ENCODE measurements at regions not wholly inside any gene's neighbourhood (a gene's known extent, or its start where the extent isn't known, plus 50 kb on each side); places are given as distances from the start of the nearest gene placed in this dataset.

DNA sequence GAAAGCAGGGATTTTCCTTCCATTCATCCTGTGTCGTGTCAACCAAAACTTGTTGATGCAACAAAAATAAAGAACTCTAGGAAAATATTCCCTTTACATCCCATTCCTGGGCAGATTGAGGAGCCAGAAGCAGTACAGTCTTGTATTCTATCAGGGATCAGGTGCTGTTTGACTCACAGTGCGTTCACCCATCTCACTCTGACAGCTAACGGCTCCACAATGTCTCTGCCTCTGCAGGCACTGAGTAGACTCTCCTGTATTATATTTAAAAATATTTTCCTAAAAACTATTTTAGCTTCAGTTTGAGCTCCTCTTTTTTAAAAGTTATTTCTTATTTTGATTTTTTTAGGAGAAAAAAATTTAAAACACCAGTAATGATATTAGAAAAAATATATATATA lies 600.6 kb upstream of the SALL3 start:
- DNase-seq (ENCODE audit: low read depth in 2 of 3, low spot score in 2 of 3): no peak

DNA sequence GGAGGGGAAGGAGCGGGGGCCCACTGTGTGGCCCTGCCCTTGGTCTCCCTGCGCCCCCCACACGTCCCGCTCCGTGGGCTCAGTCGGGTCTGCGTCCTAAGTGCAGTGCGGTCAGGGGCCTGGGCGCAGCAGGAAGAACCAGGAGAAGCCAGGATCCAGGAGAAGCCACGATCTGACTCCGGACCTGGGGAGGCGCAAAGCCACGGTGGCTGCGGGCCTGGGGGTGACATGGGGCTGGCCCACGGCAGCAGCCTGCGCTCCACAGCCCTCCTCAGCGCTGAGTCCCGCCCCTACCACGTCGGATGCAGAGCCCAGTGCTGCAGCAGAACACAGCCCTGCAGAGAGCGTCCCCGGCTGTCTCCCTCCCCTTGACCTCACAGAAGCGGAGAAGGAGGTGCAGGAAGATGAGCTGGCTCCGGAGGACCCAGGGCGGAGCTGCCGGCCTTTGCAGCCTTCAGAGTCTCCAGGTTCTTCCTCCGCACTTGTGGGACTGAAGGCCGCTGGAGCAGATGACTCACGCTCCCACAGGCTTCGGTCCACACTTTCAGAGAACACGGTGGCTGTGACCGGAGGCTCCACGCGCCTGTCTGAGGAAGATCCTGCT lies 589.2 kb upstream of the SALL3 start:
- no peak for DNase-seq (ENCODE audit: low read depth in 2 of 3, low spot score in 2 of 3)

DNA sequence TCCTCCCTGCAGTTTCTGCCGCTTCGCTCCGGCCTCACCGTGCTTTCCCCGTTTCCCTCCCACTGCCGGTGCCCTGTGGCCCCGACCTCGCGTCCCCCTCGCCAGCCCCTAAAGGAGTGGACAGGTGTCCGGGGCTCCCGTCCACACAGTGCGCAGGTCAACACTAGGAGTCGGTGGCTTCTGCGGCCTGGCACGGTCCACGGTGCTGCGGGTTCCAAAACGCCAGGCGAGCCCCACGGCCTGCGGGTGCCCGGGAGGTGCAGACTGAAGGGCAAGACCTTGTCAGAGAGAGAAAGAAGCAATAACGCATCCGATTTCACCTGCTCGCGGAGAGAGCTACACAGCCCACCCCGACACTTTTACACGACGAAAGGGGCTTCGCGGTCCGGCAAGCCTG lies 588.7 kb upstream of the SALL3 start:
- DNase-seq (ENCODE audit: low read depth in 2 of 3, low spot score in 2 of 3): no peak

DNA sequence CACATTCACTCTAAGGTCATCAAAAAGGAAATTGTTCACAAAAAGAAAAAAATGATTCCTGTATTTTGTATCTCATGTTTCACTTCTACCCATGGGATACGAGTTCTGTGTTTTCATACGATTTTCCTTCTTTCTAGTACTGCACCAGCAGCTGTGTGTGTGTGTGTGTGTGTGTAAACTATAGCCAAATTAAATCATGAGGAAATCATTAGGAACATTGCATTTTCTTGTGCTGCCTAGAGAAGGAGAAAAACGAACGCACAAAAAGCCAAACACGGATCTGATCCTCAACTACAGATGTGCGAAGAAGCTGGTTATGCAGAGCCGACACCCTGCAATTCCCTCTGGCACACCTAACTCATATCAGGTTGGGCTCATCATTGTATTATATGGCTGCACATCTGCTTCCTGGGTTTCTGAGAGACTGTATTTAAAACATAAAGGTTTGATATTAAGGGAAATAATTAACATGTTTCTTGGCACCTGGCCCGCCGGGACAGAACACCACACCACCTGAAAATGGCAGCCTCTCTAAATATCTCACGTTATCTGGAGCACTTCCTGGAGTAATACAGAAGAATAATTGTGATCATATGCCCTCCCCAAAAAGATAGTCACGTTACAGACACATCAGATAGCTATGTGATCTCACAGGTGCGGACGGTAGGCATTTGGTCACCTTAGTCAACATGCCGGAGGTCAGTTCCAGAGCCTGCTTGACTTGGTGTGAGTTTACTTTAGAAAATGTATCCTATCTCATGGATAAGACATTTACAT lies 586.3 kb upstream of the SALL3 start:
- no peak for DNase-seq (ENCODE audit: low read depth in 2 of 3, low spot score in 2 of 3)

DNA sequence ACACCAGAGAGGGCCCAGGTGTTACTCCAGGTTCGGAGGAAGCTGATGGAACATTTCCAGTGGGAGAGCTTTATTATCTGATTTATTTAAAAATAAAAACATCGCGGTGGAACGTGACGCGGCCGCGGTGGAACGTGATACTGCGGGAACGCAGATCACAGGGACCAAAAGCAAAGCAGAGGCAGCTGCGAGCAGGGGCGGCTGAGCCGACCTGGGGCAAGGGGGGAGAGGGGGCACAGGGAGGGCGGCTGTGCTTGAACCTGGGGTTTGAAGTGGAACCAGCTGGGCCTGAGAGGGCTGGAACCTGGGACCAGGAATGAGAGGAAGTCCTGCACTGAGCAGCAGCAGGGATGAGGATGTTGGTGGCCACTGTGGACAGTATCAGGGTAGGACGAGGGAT lies 583.5 kb upstream of the SALL3 start:
- DNase-seq (ENCODE audit: low read depth in 2 of 3, low spot score in 2 of 3): no peak

DNA sequence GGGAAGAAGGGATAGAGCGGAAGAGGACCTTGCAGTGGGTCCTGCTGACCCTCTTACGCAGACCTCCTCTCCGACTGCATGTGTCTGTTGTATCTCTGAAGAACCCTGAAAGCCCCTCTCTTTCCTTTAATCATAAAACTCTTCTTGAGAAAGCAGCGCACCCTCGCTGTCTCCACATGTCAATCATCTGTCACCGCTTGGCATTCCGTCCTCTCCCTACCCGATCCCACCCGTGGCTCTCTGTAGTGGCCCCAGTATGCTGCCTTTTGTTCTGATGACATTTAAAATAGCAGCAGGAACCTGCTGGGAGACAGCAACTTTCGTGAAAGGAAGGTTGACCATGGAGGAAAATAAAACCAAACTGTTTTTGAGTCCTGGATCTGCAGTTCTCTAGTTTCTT lies 582.9 kb upstream of the SALL3 start:
- DNase-seq (ENCODE audit: low read depth in 2 of 3, low spot score in 2 of 3): no peak

DNA sequence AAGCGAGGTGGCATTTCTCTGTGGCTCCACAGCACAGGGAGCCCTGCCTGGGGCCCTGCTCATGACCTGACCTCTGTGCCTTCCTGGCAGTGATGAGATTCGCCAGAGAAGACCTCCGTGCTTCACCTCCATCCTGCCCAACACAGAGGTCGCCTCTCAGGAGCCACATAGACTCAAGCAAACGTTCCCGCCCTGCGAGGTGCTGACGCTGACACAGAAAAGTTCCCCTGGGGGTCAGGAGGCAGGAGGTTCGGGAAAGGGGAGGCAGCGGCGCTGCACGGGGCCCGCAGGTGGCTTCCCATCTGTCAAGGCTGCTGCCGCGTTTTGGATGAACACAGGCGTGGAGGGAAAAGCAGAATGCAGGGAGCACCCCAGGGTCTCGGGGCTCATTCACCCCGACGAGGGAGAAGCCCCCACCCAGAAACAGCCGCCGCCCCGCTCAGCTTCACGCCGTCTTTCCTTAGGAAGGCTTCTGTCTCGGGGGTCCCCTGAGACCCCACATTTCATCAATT lies 579.6 kb upstream of the SALL3 start:
- no peak for DNase-seq (ENCODE audit: low read depth in 2 of 3, low spot score in 2 of 3)

DNA sequence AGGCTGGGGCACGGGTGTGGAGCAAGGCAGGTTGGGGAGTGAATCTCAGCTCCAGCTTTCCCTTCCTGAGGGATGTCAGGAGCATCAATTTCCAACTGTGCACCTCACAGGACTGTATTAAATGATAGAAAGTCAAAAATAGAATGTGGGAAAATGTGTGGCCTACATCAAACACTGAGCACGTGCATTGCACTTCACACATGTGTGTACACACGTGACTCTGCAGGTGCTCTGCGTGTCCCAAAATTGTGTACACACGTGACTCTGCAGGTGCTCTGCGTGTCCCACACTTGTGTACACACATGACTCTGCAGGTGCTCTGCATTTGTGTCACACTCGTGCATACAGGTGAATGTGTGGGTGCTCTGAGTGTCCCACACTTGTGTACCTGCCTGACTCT lies 577.2 kb upstream of the SALL3 start:
- no peak for DNase-seq (ENCODE audit: low read depth in 2 of 3, low spot score in 2 of 3)

DNA sequence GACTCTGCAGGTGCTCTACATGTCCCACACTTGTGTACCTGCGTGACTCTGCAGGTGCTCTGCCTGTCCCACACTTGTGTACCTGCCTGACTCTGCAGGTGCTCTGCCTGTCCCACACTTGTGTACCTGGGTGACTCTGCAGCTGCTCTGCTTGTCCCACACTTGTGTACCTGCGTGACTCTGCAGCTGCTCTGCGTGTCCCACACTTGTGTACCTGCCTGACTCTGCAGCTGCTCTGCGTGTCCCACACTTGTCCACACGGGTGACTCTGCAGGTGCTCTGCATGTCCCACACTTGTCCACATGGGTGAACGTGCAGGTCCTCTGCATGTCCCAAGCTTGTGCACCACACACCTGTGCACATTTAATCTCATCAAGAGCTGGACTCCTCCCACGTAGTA lies 576.7 kb upstream of the SALL3 start:
- DNase-seq (ENCODE audit: low read depth in 2 of 3, low spot score in 2 of 3): no peak

DNA sequence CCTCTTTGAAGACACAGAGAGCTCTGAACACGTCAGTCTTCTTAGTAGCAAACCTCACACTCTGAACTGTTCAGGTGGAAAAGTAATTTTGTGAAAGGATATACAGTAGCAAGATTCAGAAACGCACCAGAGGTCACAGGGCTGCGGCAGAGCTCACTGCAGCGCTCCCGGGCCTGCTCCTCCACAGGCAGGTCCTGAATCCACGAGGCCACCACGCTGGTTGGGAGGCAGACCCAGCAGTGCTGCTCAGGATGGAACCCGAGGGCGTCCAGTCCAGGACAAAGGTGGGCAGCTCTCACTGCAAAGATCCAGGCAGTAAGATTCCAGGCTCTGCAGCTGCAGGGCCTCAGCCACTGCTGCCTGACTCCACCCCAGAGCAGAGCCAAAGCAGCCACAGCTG lies 576.2 kb upstream of the SALL3 start:
- no peak for DNase-seq (ENCODE audit: low read depth in 2 of 3, low spot score in 2 of 3)

DNA sequence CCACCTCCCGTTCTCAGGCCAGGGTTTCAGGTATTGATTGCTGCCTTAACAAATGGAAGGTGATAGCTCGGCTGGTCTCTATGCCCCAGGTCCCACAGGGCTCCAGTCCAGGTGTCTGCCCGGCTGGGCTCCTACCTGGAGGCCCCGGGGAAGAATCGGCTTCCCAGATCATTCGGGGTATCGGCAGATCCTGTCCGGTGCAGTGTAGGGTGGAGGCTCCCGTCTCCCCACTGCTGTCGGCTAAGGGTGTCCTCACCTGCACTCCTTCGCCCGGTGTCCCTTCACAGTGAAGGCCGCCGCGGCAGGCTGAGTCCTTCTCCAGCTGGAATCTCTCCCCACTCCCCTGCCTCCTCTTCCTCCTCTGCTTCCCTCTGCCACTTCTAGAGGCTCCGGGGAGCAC lies 573.9 kb upstream of the SALL3 start:
- DNase-seq (ENCODE audit: low read depth in 2 of 3, low spot score in 2 of 3): no peak

DNA sequence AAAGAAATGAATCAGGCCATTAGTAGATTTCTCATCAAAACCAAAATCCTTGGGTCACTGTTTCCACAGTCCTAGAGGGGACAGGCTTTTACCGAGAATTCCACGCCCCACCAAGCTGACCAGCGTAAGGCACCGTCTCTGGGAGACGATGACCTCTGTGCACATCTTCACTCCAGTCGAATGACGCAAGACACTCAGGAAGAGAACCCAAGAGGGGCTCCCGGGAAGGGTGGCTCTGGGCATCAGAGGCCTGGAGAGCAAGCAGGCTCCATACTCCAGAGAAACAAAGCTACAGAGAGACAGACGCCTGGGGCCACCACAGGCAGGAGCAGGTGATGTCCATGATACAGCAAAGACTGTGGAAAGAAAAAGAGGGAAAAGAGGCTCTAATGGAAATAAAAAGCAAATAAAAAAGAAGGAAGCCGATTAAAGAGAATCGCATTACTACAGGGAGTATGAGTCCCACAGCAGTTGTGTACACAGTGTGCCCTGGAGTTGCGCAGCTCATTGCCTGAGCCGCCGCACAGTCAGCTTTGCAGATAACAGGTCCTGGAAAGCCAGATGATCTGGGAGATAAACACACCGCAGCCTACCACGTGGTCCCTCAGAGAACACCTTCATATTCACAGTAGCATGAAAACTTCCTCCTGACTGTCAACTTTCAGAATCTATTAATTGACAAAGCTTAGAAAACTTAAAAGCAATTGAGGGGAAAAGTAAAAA lies 572.7 kb upstream of the SALL3 start:
- DNase-seq (ENCODE audit: low read depth in 2 of 3, low spot score in 2 of 3): peak in 2 of 3 donors; percentile 20 to 65

DNA sequence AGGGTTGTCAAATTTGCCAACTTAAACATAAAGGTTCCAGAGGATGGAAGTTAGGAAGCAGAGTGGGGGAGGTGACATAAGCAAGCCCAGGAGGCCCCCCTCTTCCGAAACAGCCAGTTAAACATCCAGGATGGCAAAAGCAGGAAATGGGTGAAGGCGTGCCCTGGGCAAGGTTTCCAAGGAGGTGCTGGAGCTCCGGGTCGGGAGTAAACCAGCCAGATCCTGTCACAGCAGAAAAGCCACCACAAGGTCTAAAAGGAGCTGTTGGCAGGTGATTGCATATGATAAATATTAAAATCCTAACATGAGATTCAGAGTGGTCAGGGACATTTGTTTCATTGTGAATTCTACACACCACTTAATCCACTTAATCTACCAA lies 572.2 kb upstream of the SALL3 start:
- no peak for DNase-seq (ENCODE audit: low read depth in 2 of 3, low spot score in 2 of 3)

DNA sequence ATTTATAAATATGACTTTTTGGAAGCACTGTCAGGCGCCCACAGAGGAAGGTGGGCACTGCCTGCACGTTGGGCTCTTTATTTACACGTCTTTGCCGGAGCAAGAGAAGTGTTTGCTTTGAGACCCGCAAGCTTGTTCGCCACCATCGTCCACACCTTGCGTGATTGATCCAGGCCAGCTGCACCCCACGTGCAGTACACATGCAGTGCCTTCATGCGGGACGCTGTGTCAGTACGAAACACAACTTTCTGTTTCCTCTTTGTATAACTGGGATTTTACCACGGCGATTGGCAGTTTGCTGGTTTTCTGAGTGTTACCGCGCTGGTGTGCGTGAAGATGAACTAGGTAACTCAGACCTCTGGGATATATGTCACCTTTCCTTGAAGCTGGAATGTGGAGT lies 571.0 kb upstream of the SALL3 start:
- DNase-seq (ENCODE audit: low read depth in 2 of 3, low spot score in 2 of 3): no peak

DNA sequence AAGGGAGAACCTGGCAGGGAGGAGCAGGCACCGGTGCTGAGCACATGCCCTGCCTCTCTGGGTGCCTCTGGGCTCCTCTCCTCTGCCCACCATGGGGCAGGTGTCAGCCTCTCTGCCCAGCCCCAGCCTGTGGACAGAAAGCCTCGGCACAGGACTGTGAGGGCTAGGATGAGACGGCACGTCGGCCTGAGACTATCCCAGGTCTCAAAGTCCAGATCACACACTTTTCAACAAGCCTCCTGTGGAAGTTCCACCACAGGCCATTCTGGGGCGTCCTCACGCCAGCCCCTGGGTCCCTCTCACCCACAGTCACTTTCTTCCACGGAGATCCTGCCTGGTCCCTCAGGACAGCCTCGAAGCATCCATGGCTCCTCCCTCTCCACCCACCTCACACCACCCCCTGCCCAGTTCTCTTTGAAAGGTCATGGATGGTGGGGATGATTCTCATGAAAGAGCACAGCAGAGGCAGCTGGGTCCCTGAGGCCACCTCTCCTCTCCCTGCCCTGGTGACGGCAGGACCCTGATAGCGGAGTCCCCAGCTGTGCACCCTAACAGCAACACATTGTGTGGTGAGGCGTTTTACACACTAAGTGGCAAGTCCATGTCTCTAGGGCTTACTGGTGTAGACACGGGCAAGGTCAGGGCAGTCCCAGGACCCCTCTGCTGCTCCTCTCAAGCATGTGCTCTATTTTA lies 569.4 kb upstream of the SALL3 start:
- DNase-seq (ENCODE audit: low read depth in 2 of 3, low spot score in 2 of 3): no peak

DNA sequence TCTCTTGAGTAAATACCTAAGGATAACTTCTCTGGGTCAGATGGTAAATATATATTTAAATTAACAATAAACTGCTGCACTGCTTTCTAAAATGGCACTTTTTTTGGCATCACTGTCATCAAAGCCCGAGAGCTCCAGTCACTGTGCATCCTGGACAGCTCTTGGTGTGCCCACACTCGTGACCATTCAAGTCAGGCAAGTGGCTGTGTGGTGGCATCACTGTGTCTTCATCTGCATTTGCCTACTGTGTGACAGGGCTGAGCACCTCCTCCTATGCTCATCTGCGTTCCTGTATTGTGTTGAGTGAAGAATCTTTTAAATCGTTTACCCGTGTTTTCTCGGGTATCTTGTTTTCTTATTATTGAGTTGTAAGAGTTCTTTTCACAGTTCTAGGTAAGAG lies 568.1 kb upstream of the SALL3 start:
- no peak for DNase-seq (ENCODE audit: low read depth in 2 of 3, low spot score in 2 of 3)

DNA sequence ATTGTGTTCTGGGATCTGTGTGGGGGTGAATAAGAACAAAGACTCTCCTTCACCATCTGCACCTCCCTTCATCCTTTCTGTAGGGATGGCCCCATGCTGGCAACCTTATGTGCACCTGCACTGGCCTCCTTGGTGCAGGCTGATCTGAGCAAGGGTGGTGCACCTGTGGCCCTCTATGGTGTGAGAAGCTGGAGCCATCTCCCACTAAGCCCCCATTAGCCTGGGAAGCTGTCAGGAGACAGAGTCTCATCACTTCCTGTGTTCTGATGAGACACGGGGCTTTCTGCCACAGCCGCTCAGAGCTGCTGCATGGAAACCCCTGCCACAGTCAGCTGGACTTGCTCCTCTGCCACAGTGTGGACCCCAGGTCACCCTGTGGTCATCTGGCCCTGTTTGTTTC lies 565.3 kb upstream of the SALL3 start:
- DNase-seq (ENCODE audit: low read depth in 2 of 3, low spot score in 2 of 3): no peak

DNA sequence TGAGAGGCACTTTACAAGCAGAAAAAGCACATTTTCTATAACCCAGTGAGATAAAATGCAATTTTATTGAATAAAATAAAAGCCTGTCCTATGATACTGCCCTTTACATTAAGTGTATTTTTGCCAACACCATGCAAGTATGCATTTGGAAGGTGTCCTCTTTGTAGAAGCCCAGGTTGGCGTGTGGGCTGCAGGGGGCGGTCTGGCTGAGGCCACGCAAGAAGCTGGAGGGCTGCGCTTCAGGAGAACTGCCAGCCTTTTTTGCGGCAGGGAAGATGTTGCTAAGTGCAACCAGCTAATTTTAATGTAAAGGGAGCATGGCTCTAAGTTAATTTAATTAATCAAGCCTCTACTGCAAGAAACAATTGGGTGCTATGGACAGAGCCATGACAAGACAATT lies 562.8 kb upstream of the SALL3 start:
- DNase-seq (ENCODE audit: low read depth in 2 of 3, low spot score in 2 of 3): no peak

DNA sequence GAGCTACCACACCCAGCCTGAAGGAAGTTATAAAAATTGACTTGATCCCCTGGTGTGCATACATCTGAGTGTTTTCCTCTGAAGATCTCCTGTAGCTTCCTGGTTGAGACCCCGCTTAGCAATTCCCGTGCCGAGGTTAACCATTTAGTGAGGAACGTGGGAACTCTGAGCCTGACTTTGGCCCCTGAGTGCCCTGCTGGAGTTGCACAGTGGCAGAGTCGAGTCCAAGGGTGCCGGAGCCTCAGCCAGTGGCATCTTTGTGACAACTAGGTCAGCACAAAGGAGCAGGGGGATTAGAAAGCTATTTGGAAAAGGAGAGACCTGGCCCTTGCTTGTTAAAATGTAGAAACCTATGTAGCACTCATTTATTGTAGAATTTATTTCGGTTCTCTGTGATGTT lies 561.2 kb upstream of the SALL3 start:
- no peak for DNase-seq (ENCODE audit: low read depth in 2 of 3, low spot score in 2 of 3)

DNA sequence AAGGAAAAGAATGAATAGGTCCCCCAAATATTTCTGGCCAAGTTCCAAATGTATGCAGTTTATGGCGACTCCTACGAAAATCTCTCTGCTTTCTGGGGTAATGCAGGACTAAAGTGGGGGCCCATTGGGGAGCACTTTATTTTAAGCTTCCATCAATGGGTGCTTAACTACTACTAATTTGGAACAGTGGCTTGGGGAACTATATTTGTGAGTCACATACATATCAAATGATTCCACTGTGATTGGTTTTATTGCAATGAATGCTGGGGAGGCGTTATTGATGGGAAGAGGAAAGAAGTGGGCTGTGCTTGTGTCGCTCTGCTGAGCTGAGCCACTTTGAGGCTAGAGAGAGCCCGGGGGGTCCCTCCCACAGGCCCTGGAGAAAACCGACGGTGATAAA lies 560.4 kb upstream of the SALL3 start:
- DNase-seq (ENCODE audit: low read depth in 2 of 3, low spot score in 2 of 3): no peak

DNA sequence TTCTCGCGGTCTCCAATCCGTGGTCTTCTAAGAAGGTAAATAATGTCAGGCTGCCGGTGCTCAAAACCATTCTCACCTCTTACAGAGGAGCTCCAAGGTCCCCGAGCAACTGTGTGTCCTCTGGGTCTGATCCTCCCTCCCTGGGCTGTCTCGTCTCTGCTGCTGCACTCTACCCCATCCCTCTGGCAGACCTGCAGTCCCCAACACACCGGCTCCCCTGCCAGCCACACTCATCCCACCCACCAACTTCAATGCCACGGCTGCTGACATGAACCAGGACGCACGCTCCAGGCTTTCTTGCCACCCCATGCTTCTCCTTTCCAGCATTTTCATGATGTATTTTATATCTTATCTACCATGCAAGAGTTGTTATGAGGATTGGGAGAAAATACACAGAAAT lies 559.5 kb upstream of the SALL3 start:
- no peak for DNase-seq (ENCODE audit: low read depth in 2 of 3, low spot score in 2 of 3)
